ENCODE measurements at regions not wholly inside any gene's neighbourhood (a gene's known extent, or its start where the extent isn't known, plus 50 kb on each side); places are given as distances from the start of the nearest gene placed in this dataset.

DNA sequence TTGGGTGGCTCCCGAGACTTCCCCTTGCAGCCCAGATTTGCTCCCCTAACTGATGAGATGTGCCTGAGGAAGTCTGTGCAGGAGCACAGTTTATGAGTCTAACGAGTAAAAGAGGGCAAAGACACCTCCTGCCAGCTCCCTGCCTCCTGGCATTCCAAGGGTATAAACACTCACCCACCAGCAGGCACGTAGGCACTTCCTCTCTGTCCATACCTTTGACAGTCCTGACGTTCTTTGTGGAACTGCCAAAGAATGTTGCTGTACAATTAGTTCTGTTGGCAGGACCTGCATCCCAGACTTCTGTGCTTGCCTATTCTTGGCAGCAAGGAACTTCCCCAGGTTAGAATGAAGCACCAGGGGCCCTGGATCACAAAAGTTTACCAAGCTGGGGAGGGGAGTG, 889.3 kb downstream of the BCL11B start:
- TF ChIP-seq, protein P1, sequence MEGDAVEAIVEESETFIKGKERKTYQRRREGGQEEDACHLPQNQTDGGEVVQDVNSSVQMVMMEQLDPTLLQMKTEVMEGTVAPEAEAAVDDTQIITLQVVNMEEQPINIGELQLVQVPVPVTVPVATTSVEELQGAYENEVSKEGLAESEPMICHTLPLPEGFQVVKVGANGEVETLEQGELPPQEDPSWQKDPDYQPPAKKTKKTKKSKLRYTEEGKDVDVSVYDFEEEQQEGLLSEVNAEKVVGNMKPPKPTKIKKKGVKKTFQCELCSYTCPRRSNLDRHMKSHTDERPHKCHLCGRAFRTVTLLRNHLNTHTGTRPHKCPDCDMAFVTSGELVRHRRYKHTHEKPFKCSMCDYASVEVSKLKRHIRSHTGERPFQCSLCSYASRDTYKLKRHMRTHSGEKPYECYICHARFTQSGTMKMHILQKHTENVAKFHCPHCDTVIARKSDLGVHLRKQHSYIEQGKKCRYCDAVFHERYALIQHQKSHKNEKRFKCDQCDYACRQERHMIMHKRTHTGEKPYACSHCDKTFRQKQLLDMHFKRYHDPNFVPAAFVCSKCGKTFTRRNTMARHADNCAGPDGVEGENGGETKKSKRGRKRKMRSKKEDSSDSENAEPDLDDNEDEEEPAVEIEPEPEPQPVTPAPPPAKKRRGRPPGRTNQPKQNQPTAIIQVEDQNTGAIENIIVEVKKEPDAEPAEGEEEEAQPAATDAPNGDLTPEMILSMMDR (IDR thresholded peaks at IDR 0.05), result no peak
- intact Hi-C loops (cut with DNase I), result no loop called here
- DNase-seq (no peak), ATAC-seq (no peak)
- Histone ChIP-seq H3K9me3 (no peaks in the 10 kb centered on the region), H3K27ac (no peak overlapping the region), H3K27me3 (ENCODE audit: insufficient read depth in 3 of 3, low read length in 2 of 3) (peaks cover 0 to 4% (median 3%) of the 10 kb centered on the region in 3 donors), H3K4me3 (no peak overlapping the region), H3K4me1 (no peaks in the 10 kb centered on the region), H3K36me3 (ENCODE audit: insufficient read depth in 1 of 2, low read depth in 1 of 2) (no peaks in the 10 kb centered on the region)
- 57 to 65% (median 59%) methylated on average over 4 of the region's 4 CpGs for WGBS, 3 donors

DNA sequence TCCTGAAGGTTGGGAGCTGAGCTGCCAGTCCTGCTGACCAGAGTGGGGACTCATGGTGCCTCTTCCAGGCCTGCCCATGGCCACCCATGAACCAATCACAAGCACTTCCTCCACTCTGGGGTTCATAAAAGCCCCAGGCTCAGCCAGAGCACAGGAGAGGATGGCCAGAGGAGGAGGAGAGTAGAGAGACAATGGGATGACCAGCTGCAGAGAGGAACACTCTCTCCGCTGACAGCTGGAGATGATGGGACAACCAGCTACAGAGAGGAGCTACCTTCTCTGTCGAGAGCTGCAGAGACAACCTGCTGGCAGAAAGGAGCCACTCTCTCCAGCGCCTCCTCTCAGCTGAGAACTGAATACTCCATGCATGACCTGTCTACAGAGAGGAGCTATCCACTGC, 886.1 kb downstream of the BCL11B start:
- TF ChIP-seq, protein P1 (IDR thresholded peaks at IDR 0.05), result no peak
- H3K27ac ChIP-seq, result no peak overlapping the region
- H3K4me1 ChIP-seq, result no peaks in the 10 kb centered on the region
- DNase-seq, result no peak
- H3K9me3 ChIP-seq, result no peaks in the 10 kb centered on the region
- no peak overlapping the region for H3K4me3 ChIP-seq
- no peak for ATAC-seq
- WGBS, 3 donors, result 89 to 94% (median 92%) methylated on average over 3 of the region's 3 CpGs
- peaks cover 0 to 8% (median 2%) of the 10 kb centered on the region in 3 donors for H3K27me3 ChIP-seq (ENCODE audit: insufficient read depth in 3 of 3, low read length in 2 of 3)
- no peaks in the 10 kb centered on the region for H3K36me3 ChIP-seq (ENCODE audit: insufficient read depth in 1 of 2, low read depth in 1 of 2)
- intact Hi-C loops (cut with DNase I), result no loop called here

DNA sequence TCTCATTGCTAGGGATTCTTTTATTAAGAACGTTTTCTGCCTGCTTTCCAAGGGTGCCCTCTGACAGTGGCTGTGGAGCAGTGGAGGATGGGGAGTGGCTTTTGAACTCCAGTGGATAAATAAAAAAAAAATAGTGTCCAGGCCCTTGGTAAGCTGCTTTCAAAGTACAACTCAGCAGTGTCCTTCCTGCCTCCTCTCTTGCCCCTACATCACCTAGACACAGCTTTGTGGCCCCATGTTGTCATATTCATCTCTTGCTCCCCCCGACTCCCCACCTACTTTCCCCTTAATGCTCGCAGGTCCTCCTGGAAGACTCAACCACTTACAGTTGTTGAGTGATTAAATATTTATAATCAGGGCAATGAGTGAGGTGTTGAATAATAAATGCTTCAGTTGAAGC, 880.9 kb downstream of the BCL11B start:
- H3K27ac ChIP-seq, result no peak overlapping the region
- TF ChIP-seq, protein P1 (IDR thresholded peaks at IDR 0.05), result no peak
- no peaks in the 10 kb centered on the region for H3K9me3 ChIP-seq
- 80 to 84% (median 83%) methylated on average over 3 of the region's 3 CpGs for WGBS, 3 donors
- no peaks in the 10 kb centered on the region for H3K4me1 ChIP-seq
- intact Hi-C loops (cut with DNase I), result no loop called here
- peaks cover 0 to 4% (median 2%) of the 10 kb centered on the region in 3 donors for H3K27me3 ChIP-seq (ENCODE audit: insufficient read depth in 3 of 3, low read length in 2 of 3)
- H3K4me3 ChIP-seq, result no peak overlapping the region
- no peaks in the 10 kb centered on the region for H3K36me3 ChIP-seq (ENCODE audit: insufficient read depth in 1 of 2, low read depth in 1 of 2)
- DNase-seq (no peak), ATAC-seq (no peak)

DNA sequence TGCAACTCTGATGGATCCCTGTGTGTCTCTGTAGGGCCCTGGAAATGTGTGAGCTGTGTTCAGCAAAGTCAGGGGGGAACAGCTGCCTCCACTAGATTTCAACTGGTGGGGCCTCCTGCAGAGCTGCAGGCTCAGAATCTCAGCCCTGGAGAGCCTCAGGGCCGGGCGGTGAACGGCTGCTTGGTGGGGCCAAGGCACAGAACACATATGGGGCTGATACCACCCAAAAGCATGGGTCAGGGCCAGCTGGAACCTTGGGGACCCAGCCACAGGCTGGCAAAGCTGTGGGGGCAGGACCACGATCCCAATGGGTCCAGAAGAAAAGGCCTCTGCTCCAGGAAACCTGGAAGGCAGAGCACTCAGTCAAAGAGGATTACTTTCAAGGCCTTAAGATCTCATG, 878.5 kb downstream of the BCL11B start:
- Histone ChIP-seq H3K27ac (no peak overlapping the region), H3K4me1 (no peaks in the 10 kb centered on the region), H3K36me3 (ENCODE audit: insufficient read depth in 1 of 2, low read depth in 1 of 2) (no peaks in the 10 kb centered on the region), H3K9me3 (no peaks in the 10 kb centered on the region), H3K27me3 (ENCODE audit: insufficient read depth in 3 of 3, low read length in 2 of 3) (peaks cover 0 to 4% (median under 1%) of the 10 kb centered on the region in 3 donors), H3K4me3 (no peak overlapping the region)
- ATAC-seq (no peak), DNase-seq (no peak)
- WGBS, 3 donors, result 71 to 78% (median 73%) methylated on average over 4 of the region's 4 CpGs
- TF ChIP-seq, protein P1 (IDR thresholded peaks at IDR 0.05), result no peak
- intact Hi-C loops (cut with DNase I), result no loop called here

DNA sequence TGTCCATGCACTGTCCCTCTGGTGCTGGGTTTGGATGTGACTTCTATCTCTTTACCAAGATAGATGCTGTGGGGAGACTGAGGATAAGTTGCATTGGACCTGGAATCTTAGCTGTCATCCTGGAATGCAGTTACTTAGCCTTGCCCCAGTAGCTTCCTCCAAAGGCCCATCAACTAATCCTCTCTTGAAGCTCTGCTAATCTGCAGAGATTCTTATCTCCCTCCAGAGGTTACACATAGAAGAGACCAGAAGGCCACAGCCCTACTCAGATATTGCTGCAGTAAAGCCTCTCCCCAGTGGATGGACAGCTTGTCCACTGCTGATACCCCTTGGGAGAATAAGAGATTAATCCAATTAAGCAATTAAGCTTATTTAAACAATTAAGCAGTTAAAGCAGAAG, 867.2 kb downstream of the BCL11B start:
- H3K27me3 ChIP-seq (ENCODE audit: insufficient read depth in 3 of 3, low read length in 2 of 3), result no peaks in the 10 kb centered on the region
- H3K4me3 ChIP-seq, result no peak overlapping the region
- DNase-seq (no peak), ATAC-seq (no peak)
- no peaks in the 10 kb centered on the region for H3K4me1 ChIP-seq
- H3K27ac ChIP-seq, result no peak overlapping the region
- no peaks in the 10 kb centered on the region for H3K36me3 ChIP-seq (ENCODE audit: insufficient read depth in 1 of 2, low read depth in 1 of 2)
- H3K9me3 ChIP-seq, result no peaks in the 10 kb centered on the region
- intact Hi-C loops (cut with DNase I), result no loop called here
- TF ChIP-seq, protein P1 (IDR thresholded peaks at IDR 0.05), result no peak

All from psoas muscle (tissue), 7 donors.